H1 (cell line): ENCODE measurements at regions not wholly inside any gene's neighbourhood (a gene's known extent, or its start where the extent isn't known, plus 50 kb on each side); places are given as distances from the start of the nearest gene placed in this dataset.

Experiments used
- CHD2 ChIP-seq: IDR thresholded peaks from 2 replicates; pipeline ENCODE4 v1.6.1; 2012; ENCODE audit warnings: low read length, improper control_type of control experiment
- EP300 ChIP-seq, 2 experiments: IDR thresholded peaks; 1 replicate in 1 of 2; 2 replicates in 1 of 2; pipeline ENCODE4 v1.6.1; 2011 to 2012; ENCODE audit warnings: low read depth in 2 of 2, low read length in 2 of 2, mild to moderate bottlenecking in 2 of 2, borderline replicate concordance in 1 of 2, inconsistent platforms in 1 of 2, moderate library complexity in 1 of 2
- FOSL1 ChIP-seq: IDR thresholded peaks from 2 replicates; pipeline ENCODE4 v1.6.1; 2011; ENCODE audit warnings: mild to moderate bottlenecking, low read depth, low read length, moderate library complexity; ENCODE audit not compliant: insufficient read depth
- PHF8 ChIP-seq: fragments of 200-600 bp; sonication (generic); conservative IDR thresholded peaks from 2 replicates; pipeline ENCODE4 v1.7.1; 2012; ENCODE audit warnings: low read depth, mild to moderate bottlenecking, inconsistent platforms, low read length, moderate library complexity
- POLR2A ChIP-seq, 2 experiments: IDR thresholded peaks; 1 replicate in 1 of 2; 2 replicates in 1 of 2; pipeline ENCODE4 v1.6.1; 2011; ENCODE audit warnings: low read depth in 2 of 2, low read length in 2 of 2, mild to moderate bottlenecking in 2 of 2; ENCODE audit errors: control extremely low read depth in 1 of 2
- POLR2AphosphoS5 ChIP-seq: IDR thresholded peaks from 2 replicates; pipeline ENCODE4 v1.6.1; 2011; ENCODE audit warnings: low read depth, low read length
- RAD21 ChIP-seq, 2 experiments: IDR thresholded peaks in 1 of 2; conservative IDR thresholded peaks in 1 of 2; 2 replicates each; pipeline ENCODE4 v1.6.1; 2011; ENCODE audit warnings: low read depth in 2 of 2, low read length in 2 of 2, improper control_type of control experiment in 1 of 2, inconsistent platforms in 1 of 2, mild to moderate bottlenecking in 1 of 2, moderate library complexity in 1 of 2
- SAP30 ChIP-seq: fragments of 300-600 bp; sonication (generic); IDR thresholded peaks from 2 replicates; pipeline ENCODE4 v1.7.1; 2012; ENCODE audit warnings: low read length, moderate library complexity, mild to moderate bottlenecking, inconsistent platforms; ENCODE audit not compliant: insufficient read depth, insufficient replicate concordance
- SIN3A ChIP-seq, 2 experiments: IDR thresholded peaks in 1 of 2; conservative IDR thresholded peaks in 1 of 2; 2 replicates each; pipeline ENCODE4 v1.6.1; 2011 to 2012; ENCODE audit warnings: low read length in 2 of 2, improper control_type of control experiment in 1 of 2, low read depth in 1 of 2, mild to moderate bottlenecking in 1 of 2
- ZNF274 ChIP-seq: IDR thresholded peaks from 2 replicates; pipeline ENCODE4 v1.7.0; 2012; ENCODE audit warnings: low read length, borderline replicate concordance; ENCODE audit errors: extremely low read depth
- TF ChIP-seq, protein P1 (sequence below), 3 experiments: IDR thresholded peaks; 1 replicate in 2 of 3; 2 replicates in 1 of 3; pipeline versions ENCODE4 v1.5.1 to v1.6.1; 2011; ENCODE audit warnings: low read length in 3 of 3, mild to moderate bottlenecking in 3 of 3, inconsistent platforms in 2 of 3, low read depth in 1 of 3, moderate library complexity in 1 of 3; ENCODE audit not compliant: insufficient read depth in 1 of 3; ENCODE audit errors: control extremely low read depth in 1 of 3
- TF ChIP-seq, protein P2 (sequence below): IDR thresholded peaks from 2 replicates; pipeline ENCODE4 v1.6.1; 2011; ENCODE audit warnings: low read length, improper control_type of control experiment

DNA sequence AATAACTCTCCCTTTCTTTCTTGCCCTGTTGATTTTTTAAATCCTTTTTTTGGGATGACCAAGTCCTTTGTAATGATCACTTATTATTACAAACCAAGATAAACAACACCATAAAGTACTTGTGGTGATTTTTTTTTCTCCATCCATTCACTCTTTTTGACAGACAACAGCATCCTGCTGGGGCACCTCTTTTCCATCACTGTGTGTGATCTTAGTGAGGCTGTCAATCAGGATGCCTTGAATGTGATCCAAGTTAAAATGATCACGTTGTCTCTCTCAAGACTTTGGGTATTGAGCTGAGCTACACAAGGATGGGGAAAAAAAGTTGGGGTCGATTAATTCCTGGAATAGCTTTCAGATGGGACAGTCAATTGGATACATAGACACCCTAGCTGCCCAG lies 73.6 kb upstream of the PPP2R2B start:
- TF ChIP-seq RAD21 (IDR thresholded peaks at IDR 0.05 in 1 of 2, conservative IDR thresholded peaks at IDR 0.05 in 1 of 2; ENCODE audit: low read depth in 2 of 2, low read length in 2 of 2) = no peak
- TF ChIP-seq EP300 (IDR thresholded peaks at IDR 0.05; ENCODE audit: borderline replicate concordance in 1 of 2, low read depth in 2 of 2, low read length in 2 of 2) = no peak
- no peak for TF ChIP-seq CHD2
- TF ChIP-seq, protein P1, sequence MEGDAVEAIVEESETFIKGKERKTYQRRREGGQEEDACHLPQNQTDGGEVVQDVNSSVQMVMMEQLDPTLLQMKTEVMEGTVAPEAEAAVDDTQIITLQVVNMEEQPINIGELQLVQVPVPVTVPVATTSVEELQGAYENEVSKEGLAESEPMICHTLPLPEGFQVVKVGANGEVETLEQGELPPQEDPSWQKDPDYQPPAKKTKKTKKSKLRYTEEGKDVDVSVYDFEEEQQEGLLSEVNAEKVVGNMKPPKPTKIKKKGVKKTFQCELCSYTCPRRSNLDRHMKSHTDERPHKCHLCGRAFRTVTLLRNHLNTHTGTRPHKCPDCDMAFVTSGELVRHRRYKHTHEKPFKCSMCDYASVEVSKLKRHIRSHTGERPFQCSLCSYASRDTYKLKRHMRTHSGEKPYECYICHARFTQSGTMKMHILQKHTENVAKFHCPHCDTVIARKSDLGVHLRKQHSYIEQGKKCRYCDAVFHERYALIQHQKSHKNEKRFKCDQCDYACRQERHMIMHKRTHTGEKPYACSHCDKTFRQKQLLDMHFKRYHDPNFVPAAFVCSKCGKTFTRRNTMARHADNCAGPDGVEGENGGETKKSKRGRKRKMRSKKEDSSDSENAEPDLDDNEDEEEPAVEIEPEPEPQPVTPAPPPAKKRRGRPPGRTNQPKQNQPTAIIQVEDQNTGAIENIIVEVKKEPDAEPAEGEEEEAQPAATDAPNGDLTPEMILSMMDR (IDR thresholded peaks at IDR 0.05; ENCODE audit: control extremely low read depth in 1 of 3, insufficient read depth in 1 of 3, low read depth in 1 of 3, low read length in 3 of 3) = no peak
- TF ChIP-seq POLR2AphosphoS5 = no peak
- TF ChIP-seq, protein P2, sequence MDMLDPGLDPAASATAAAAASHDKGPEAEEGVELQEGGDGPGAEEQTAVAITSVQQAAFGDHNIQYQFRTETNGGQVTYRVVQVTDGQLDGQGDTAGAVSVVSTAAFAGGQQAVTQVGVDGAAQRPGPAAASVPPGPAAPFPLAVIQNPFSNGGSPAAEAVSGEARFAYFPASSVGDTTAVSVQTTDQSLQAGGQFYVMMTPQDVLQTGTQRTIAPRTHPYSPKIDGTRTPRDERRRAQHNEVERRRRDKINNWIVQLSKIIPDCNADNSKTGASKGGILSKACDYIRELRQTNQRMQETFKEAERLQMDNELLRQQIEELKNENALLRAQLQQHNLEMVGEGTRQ = no peak
- no peak for TF ChIP-seq FOSL1
- TF ChIP-seq PHF8 = no peak
- no peak for TF ChIP-seq POLR2A (IDR thresholded peaks at IDR 0.05; ENCODE audit: control extremely low read depth in 1 of 2, low read depth in 2 of 2, low read length in 2 of 2)
- no peak for TF ChIP-seq SAP30
- TF ChIP-seq SIN3A (conservative IDR thresholded peaks at IDR 0.05 in 1 of 2, IDR thresholded peaks at IDR 0.05 in 1 of 2; ENCODE audit: low read depth in 1 of 2, low read length in 2 of 2) = no peak
- TF ChIP-seq ZNF274 = no peak
